ENCODE measurements at regions not wholly inside any gene's neighbourhood (a gene's known extent, or its start where the extent isn't known, plus 50 kb on each side); places are given as distances from the start of the nearest gene placed in this dataset.
"Not testable (repeated sequence)": the region's sequence is repeated elsewhere in the genome, so short reads cannot be mapped to it uniquely, and the experiment has no call there.

GRCh38 chr11:28919194-28919593 lies 811.0 kb downstream of the METTL15 start:
- intact Hi-C loops (cut with micrococcal nuclease), result no loop called here

DNA sequence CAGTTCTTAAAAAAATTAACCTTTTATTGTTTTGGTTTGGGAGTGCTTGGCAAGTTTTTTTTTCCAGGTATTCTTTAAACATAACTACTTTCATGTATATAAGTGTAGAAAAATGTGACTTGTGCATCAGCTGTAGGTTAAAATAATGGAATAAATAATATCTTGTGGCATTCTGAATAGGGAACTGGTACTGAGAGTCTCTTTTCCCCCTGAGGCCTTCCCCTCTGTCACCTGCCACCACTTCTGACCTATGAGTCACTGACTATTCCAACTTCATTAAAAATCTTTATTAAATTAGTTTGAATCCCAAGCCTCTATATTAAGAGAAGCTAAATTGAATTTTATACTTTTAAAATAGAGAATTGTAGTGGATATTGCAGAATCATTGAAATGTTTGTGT lies 805.7 kb downstream of the METTL15 start:
- intact Hi-C loops (cut with micrococcal nuclease), result no loop called here

- intact Hi-C loops (cut with micrococcal nuclease), result no loop called here
Observed at GRCh38 chr11:28911829-28912228, 803.6 kb downstream of the METTL15 start.

GRCh38 chr11:28910926-28911325 lies 802.7 kb downstream of the METTL15 start:
- intact Hi-C loops (cut with micrococcal nuclease), result no loop called here

DNA sequence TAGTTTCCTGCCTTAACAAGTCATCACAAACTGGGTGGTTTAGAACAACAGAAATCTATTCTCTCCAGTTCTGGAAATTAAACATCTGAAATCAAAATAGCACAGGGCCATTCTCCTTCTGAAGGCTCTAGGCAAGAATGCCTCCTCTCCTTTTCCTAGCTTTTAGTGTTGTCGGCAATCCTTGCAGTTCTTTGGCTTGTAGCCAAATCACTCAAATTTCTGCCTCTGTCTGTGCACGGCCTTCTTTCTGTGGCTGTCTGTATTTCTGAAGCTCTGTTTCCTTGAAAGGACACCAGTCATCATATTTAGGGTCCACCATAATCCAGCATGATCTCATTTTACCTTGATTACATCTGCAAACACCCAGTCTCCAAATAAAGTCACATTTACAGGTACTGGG lies 795.5 kb downstream of the METTL15 start:
- intact Hi-C loops (cut with micrococcal nuclease), result no loop called here

DNA sequence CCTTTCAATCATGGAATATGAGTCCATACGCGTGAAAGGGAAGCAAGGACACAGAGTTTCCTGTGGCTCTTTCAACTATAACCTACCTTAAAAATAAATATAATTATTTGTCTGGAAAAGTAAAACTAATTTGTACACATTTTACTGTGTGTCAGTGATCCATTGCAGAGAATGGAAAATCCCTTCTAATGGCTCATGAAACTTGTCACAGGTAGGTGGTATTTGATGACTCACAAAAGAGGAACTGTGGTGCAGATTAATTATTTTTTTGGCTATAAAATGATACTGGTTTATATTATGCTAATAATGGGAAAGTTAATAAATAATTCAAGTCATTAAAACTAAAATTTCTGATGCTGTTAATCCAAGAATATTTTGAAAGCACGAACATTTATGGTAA lies 792.2 kb downstream of the METTL15 start:
- intact Hi-C loops (cut with micrococcal nuclease), result no loop called here

DNA sequence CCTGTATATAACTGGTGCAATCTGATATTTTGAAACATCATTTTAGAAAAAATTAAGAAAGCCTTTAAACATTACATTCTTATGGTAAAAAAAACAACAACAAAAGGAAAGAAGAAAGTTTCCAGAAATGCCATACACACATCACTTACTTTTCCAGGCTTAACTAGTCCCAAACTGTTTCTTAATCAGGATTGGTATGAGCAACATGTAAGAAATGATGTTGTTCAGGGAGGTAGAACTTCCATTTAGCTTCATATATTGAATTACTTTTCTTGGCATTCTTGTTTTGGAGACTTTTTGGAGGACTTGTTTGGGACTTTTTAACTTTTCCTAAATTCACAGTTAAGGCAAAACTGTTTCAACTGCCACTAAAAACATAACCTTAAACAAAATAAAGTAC lies 791.5 kb downstream of the METTL15 start:
- intact Hi-C loops (cut with micrococcal nuclease), result no loop called here

DNA sequence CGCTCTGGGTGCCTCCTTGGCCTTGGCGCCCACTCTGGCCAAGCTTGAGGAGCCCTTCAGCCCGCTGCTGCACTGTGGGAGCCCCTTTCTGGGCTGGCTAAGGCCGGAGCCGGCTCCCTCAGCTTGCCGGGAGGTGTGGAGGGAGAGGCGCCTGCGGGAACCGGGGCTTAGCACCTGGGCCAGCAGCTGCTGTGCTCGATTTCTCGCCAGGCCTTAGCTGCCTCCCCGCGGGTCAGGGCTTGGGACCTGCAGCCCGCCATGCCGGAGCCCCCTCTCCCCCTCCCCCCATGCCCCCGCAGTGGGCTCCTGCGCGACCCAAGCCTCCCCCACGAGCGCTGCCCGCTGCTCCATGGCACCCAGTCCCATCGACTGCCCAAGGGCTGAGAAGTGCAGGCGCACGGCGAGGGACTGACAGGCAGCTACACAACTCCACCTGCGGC lies 782.4 kb downstream of the METTL15 start:
- intact Hi-C loops (cut with micrococcal nuclease), result not testable (repeated sequence)

- intact Hi-C loops (cut with micrococcal nuclease), result no loop called here
Observed at GRCh38 chr11:28887681-28888080, 779.5 kb downstream of the METTL15 start.

DNA sequence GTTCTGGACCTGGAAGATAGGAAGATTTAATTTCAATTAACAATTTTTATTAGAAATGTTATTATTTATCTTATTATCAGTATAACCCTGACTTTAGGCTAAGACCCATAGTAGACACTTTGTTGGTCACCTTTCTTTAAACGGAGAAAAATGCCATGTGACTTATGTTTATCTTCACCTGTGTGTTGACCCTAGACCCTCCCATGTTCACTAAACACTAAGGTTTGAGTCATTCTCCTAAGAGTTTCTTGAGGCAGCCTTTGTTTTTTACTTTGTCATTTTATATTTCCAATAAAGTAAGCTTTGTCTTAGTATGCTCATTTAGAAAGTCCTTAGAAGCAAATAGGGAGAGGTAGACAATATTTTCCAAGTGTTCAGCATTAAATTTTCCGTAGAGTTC lies 771.7 kb downstream of the METTL15 start:
- intact Hi-C loops (cut with micrococcal nuclease), result no loop called here

GRCh38 chr11:28878025-28878424 lies 769.8 kb downstream of the METTL15 start:
- intact Hi-C loops (cut with micrococcal nuclease), result no loop called here

DNA sequence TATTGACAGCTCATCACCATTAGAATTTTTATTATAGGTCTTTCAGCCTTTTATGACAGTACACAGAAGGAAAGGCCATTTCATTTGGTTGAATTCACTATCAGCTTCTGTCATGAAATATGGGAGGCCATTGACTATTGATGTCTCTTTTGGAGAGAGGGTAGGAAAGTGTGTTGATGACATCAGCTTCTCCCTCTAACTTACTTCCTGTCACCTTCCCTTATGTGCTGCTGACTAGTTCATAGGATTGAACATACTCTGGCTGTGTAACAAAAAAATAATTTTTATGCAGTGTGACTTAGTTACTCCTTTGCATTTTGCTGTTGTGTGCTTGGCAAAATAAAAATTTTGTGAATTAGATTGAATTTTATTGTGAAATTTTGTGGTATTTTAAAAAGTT lies 769.2 kb downstream of the METTL15 start:
- intact Hi-C loops (cut with micrococcal nuclease), result no loop called here

- intact Hi-C loops (cut with micrococcal nuclease), result no loop called here
Observed at GRCh38 chr11:28874706-28875105, 766.5 kb downstream of the METTL15 start.

DNA sequence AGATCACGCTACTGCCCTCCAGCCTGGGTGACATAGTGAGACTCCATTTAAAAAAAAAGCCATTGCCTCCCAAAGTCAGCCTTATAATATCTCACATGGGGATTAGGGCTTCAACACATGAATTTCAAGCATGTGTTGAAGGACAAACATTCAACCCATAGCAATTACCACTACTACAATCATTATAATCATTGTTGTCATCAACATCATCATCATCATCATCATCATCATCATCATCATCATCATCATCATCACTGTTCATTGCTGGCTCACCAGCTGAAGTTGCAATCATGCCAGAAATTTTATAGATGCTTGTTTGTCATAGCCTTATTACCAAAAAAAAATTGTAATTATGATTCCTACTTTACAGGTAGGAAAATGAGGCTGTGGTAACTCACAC lies 762.9 kb downstream of the METTL15 start:
- intact Hi-C loops (cut with micrococcal nuclease), result no loop called here

DNA sequence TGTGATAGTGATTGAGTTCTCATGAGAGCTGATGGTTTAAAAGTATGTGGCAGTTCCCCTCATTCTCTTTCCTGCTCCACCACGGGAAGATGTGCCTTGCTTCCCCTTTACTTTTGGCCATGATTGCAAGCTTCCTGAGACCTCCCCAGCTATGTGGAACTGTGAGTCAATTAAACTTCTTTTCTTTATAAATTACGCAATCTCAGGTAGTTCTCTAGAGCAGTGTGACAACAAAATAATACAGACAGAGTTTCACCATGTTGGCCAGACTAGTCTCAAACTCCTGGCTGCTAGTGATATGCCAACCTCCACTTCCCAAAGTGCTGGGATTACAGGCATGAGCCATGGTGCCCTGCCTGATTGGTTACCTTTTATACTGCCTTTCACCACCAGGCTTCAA lies 755.2 kb downstream of the METTL15 start:
- intact Hi-C loops (cut with micrococcal nuclease), result no loop called here

- intact Hi-C loops (cut with micrococcal nuclease), result no loop called here
Observed at GRCh38 chr11:28860893-28861292, 752.7 kb downstream of the METTL15 start.

DNA sequence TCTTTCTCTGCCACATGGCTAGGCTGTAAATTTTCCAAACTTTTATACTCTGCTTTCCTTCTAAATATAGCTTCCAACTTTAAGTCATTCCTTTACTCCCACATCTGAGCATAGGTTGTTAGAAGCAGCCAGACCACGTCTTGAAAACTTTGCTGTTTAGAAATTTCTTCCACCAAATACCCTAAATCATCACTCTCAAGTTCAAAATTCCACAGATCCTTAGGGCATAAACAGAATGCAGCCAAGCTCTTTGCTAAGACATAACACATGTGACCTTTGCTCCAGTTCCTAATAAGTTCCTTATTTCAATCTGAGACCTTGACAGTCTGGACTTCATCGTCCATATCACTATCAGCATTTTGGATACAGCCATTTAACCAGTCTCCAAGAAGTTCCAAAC lies 749.9 kb downstream of the METTL15 start:
- intact Hi-C loops (cut with micrococcal nuclease), result no loop called here

GRCh38 chr11:28849053-28849452 lies 740.9 kb downstream of the METTL15 start:
- intact Hi-C loops (cut with micrococcal nuclease), result no loop called here

DNA sequence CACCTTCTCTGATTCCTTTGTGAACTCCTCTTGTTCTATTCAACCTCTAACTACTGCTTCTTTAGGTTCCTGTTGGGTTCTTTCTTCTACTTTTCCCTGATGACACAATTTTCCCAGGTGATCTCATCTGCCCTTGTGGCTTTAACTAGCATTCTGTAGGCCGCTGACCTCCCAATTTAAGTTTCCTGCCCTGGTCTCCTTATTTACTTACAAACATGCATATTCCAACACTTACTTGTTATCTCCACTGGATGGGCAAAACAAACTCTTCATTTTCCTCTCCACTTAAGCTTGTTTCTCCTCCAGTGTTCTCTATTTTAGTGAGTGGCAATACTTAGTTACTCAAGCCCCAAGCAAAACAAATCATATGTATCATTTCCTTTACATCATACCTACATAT lies 734.5 kb downstream of the METTL15 start:
- intact Hi-C loops (cut with micrococcal nuclease), result no loop called here

- intact Hi-C loops (cut with micrococcal nuclease), result no loop called here
Observed at GRCh38 chr11:28838741-28839140, 730.6 kb downstream of the METTL15 start.

DNA sequence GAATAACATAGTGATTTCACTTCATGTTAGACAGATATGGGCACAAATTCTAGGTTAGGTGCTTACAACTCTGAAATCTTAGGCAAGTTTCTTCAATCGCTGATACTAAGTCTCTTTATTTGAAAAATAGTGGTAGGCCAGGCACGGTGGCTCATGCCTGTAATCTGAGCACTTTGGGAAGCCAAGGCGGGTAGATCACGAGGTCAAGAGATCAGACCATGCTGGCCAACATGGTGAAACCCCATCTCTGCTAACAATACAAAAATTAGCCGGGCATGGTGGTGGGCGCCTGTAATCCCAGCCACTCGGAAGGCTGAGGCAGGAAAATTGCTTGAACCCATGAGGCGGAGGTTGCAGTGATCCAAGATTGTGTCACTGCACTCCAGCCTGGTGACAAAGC lies 729.4 kb downstream of the METTL15 start:
- intact Hi-C loops (cut with micrococcal nuclease), result no loop called here

DNA sequence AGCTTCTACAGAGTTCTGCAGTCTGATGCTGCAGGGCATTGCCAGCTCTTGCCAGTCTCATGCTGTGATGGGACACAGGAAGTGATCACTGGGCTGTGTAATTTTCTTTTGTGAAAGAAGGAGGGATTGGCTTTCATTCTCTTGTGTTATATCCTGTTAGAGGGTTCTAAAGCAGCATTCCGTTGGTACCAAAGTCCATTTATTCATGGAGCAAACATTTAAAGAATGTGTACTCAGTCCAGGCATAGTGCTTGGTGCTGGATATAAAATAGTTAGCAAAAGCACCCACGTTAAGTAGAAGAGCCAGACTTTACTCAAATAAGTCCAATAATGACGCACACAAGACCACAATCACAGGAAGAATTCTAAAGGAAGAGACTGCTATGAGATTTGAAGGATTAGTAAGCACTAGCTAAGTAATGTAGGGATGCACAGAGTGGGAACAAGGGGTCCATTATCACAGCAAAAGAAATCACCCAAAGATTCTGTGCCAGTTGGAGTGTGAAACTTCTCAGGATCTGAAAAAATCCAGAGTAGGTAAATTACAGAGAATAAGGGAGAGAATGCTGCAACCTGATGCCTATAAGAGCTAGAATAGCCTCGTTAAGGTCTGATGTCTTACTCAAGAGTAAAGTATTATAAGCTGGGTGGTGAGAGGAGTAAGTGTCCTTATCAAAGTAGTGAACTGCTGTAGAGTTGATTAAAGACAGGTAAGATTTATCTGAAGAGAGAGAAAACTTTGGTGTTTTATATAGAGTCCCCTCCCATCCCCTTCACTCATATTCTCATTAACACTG lies 728.3 kb downstream of the METTL15 start:
- intact Hi-C loops (cut with micrococcal nuclease), result no loop called here

DNA sequence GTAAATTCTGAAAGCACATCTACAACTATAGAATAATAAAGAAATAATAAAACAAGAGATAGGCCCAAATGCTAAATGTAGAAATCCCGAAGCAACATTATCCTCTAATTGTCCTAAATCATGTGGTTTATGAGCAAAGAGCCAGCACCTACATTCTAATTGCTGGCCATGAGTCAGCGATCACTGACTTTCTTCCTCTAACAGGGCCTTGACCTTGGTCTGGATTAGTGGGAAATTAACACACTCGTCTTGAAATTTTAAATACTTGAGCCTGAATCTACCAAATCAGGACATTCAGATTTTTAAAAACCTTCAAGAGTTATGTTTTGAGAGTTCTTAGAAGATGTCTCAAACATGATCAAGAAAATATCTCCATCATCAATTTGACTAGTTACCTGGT lies 727.6 kb downstream of the METTL15 start:
- intact Hi-C loops (cut with micrococcal nuclease), result no loop called here

GRCh38 chr11:28835317-28835716 lies 727.1 kb downstream of the METTL15 start:
- intact Hi-C loops (cut with micrococcal nuclease), result no loop called here
